Neural cell (in vitro differentiated cells): ENCODE measurements at regions not wholly inside any gene's neighbourhood (a gene's known extent, or its start where the extent isn't known, plus 50 kb on each side); places are given as distances from the start of the nearest gene placed in this dataset.

Source experiments
- H2AFZ ChIP-seq: fragments of 200-600, 300-800 bp; sonication (generic), shearing (Covaris generic); 2 replicates; pipeline ENCODE4 v1.6.0; 2014; ENCODE audit warnings: low read depth, mild to moderate bottlenecking, antibody characterized with exemption, low read length, moderate library complexity
- H3F3A ChIP-seq: fragments of 200-600 bp; shearing (Covaris generic); 2 replicates; pipeline ENCODE4 v1.6.1; 2016; ENCODE audit warnings: mild to moderate bottlenecking, moderate library complexity, mixed read lengths, antibody characterized with exemption, low read length; ENCODE audit not compliant: insufficient read depth, poor library complexity, severe bottlenecking
- H3K27ac ChIP-seq: fragments of 200-600, 300-800 bp; sonication (generic), shearing (Covaris generic); 2 replicates; pipeline ENCODE4 v1.5.1; 2014; ENCODE audit warnings: mild to moderate bottlenecking, low read length, moderate library complexity
- H3K27me3 ChIP-seq: fragments of 300-800, 200-600 bp; sonication (generic), shearing (Covaris generic); 2 replicates; pipeline ENCODE4 v1.6.0; 2014; ENCODE audit warnings: mild to moderate bottlenecking, low read depth, low read length, moderate library complexity; ENCODE audit not compliant: insufficient read depth
- H3K36me3 ChIP-seq: fragments of 300-800, 200-600 bp; sonication (generic), shearing (Covaris generic); 2 replicates; pipeline ENCODE4 v1.5.1; 2014; ENCODE audit warnings: mild to moderate bottlenecking, antibody characterized with exemption, low read length, moderate library complexity; ENCODE audit not compliant: insufficient read depth
- H3K4me2 ChIP-seq: fragments of 300-800, 200-600 bp; sonication (generic), shearing (Covaris generic); 2 replicates; pipeline ENCODE4 v1.6.0; 2014; ENCODE audit warnings: mild to moderate bottlenecking, low read length
- H3K4me3 ChIP-seq: fragments of 300-800, 200-600 bp; sonication (generic), shearing (Covaris generic); 2 replicates; pipeline ENCODE4 v1.5.1; 2014; ENCODE audit warnings: mild to moderate bottlenecking, low read length, moderate library complexity
- H3K79me2 ChIP-seq: fragments of 200-600 bp; shearing (Covaris generic); replicated peaks from 2 replicates; pipeline ENCODE4 v1.6.0; 2014; ENCODE audit warnings: mild to moderate bottlenecking, low read length, moderate library complexity; ENCODE audit not compliant: insufficient read depth
- H3K9ac ChIP-seq: fragments of 300-800, 200-600 bp; sonication (generic), shearing (Covaris generic); 2 replicates; pipeline ENCODE4 v1.6.1; 2016; ENCODE audit warnings: mild to moderate bottlenecking, low read length, mixed read lengths
- H3K9me2 ChIP-seq: fragments of 200-600 bp; shearing (Covaris generic); 2 replicates; pipeline ENCODE4 v1.6.1; 2016; ENCODE audit warnings: mild to moderate bottlenecking, low read length, mixed read lengths; ENCODE audit not compliant: insufficient read depth
- H3K9me3 ChIP-seq: fragments of 200-600, 300-800 bp; sonication (generic), shearing (Covaris generic); 2 replicates; pipeline ENCODE4 v1.6.1; 2016; ENCODE audit warnings: mild to moderate bottlenecking, mixed run types, low read length, moderate library complexity, mixed read lengths
- H4K20me1 ChIP-seq: fragments of 200-600 bp; shearing (Covaris generic); 2 replicates; pipeline ENCODE4 v1.6.1; 2016; ENCODE audit warnings: mild to moderate bottlenecking, mixed run types; ENCODE audit not compliant: insufficient read depth
- EP300 ChIP-seq: fragments of 450-650 bp; conservative IDR thresholded peaks from 2 replicates; pipeline ENCODE4 v1.6.1; 2014; ENCODE audit warnings: antibody characterized with exemption, mild to moderate bottlenecking, moderate library complexity; ENCODE audit not compliant: poor library complexity, severe bottlenecking
- EZH2 ChIP-seq: fragments of 200-600, 300-800 bp; shearing (Covaris generic), sonication (generic); IDR thresholded peaks from 2 replicates; pipeline ENCODE4 v1.6.1; 2014; ENCODE audit warnings: antibody characterized with exemption, low read length, borderline replicate concordance, mild to moderate bottlenecking; ENCODE audit not compliant: insufficient read depth, poor library complexity, severe bottlenecking
- MXI1 ChIP-seq: fragments of 450-650 bp; conservative IDR thresholded peaks from 2 replicates; pipeline ENCODE4 v1.6.1; 2014; ENCODE audit warnings: antibody characterized with exemption, mild to moderate bottlenecking; ENCODE audit not compliant: poor library complexity, severe bottlenecking
- POLR2AphosphoS5 ChIP-seq: IDR thresholded peaks from 2 replicates; pipeline ENCODE4 v1.6.1; 2012
- RAD21 ChIP-seq: fragments of 450-650 bp; conservative IDR thresholded peaks from 2 replicates; pipeline ENCODE4 v1.6.1; 2014; ENCODE audit warnings: antibody characterized with exemption, mild to moderate bottlenecking, moderate library complexity
- SMC3 ChIP-seq: fragments of 450-650 bp; conservative IDR thresholded peaks from 2 replicates; pipeline ENCODE4 v1.6.1; 2014; ENCODE audit warnings: antibody characterized with exemption, mild to moderate bottlenecking, moderate library complexity; ENCODE audit not compliant: poor library complexity
- TAF1 ChIP-seq: IDR thresholded peaks from 2 replicates; pipeline ENCODE4 v1.6.1; 2012; ENCODE audit warnings: low read depth
- TF ChIP-seq, protein P1 (sequence below): fragments of 450-650 bp; IDR thresholded peaks from 2 replicates; pipeline ENCODE4 v1.5.1; 2014; ENCODE audit warnings: antibody characterized with exemption, mild to moderate bottlenecking, moderate library complexity; ENCODE audit not compliant: poor library complexity, severe bottlenecking
- TF ChIP-seq, protein P2 (sequence below): IDR thresholded peaks from 2 replicates; pipeline ENCODE4 v1.6.1; 2012; ENCODE audit warnings: borderline replicate concordance

DNA sequence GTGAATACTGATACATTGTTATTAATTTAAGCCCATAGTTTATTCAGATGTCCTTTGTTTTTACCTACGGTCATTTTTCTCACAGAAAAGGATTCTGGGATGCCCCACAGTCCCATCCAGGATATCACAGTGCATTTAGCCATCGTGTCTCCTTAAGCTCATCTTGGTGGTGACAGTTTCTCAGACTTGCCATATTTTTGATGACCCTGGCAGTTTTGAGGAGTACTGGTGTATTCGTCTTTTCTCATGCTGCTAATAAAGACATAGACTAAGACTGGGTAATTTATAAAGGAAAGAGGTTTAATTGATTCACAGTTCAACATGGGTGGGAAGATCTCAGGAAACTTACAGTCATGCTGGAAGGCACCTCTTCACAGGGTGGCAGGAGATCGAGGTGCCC, 295.9 kb upstream of the CDH4 start:
- Histone ChIP-seq H3K9me2 (no peaks in the 10 kb centered on the region), H3K27ac (no peak overlapping the region), H3K4me3 (no peak overlapping the region), H4K20me1 (no peaks in the 10 kb centered on the region), H2AFZ (no peak overlapping the region), H3K27me3 (no peaks in the 10 kb centered on the region), H3K36me3 (no peaks in the 10 kb centered on the region), H3K9me3 (no peaks in the 10 kb centered on the region), H3F3A (no peaks in the 10 kb centered on the region), H3K4me2 (no peak overlapping the region), H3K9ac (no peak overlapping the region), H3K79me2 (no peaks in the 10 kb centered on the region)
- TF ChIP-seq TAF1 (no peak), RAD21 (no peak), SMC3 (no peak), EP300 (no peak), EZH2 (no peak), POLR2AphosphoS5 (no peak), MXI1 (no peak)
- TF ChIP-seq, protein P1, sequence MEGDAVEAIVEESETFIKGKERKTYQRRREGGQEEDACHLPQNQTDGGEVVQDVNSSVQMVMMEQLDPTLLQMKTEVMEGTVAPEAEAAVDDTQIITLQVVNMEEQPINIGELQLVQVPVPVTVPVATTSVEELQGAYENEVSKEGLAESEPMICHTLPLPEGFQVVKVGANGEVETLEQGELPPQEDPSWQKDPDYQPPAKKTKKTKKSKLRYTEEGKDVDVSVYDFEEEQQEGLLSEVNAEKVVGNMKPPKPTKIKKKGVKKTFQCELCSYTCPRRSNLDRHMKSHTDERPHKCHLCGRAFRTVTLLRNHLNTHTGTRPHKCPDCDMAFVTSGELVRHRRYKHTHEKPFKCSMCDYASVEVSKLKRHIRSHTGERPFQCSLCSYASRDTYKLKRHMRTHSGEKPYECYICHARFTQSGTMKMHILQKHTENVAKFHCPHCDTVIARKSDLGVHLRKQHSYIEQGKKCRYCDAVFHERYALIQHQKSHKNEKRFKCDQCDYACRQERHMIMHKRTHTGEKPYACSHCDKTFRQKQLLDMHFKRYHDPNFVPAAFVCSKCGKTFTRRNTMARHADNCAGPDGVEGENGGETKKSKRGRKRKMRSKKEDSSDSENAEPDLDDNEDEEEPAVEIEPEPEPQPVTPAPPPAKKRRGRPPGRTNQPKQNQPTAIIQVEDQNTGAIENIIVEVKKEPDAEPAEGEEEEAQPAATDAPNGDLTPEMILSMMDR, result no peak
- TF ChIP-seq, protein P2, sequence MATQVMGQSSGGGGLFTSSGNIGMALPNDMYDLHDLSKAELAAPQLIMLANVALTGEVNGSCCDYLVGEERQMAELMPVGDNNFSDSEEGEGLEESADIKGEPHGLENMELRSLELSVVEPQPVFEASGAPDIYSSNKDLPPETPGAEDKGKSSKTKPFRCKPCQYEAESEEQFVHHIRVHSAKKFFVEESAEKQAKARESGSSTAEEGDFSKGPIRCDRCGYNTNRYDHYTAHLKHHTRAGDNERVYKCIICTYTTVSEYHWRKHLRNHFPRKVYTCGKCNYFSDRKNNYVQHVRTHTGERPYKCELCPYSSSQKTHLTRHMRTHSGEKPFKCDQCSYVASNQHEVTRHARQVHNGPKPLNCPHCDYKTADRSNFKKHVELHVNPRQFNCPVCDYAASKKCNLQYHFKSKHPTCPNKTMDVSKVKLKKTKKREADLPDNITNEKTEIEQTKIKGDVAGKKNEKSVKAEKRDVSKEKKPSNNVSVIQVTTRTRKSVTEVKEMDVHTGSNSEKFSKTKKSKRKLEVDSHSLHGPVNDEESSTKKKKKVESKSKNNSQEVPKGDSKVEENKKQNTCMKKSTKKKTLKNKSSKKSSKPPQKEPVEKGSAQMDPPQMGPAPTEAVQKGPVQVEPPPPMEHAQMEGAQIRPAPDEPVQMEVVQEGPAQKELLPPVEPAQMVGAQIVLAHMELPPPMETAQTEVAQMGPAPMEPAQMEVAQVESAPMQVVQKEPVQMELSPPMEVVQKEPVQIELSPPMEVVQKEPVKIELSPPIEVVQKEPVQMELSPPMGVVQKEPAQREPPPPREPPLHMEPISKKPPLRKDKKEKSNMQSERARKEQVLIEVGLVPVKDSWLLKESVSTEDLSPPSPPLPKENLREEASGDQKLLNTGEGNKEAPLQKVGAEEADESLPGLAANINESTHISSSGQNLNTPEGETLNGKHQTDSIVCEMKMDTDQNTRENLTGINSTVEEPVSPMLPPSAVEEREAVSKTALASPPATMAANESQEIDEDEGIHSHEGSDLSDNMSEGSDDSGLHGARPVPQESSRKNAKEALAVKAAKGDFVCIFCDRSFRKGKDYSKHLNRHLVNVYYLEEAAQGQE, result no peak

GRCh38 chr20:60957621-60958020, 294.4 kb upstream of the CDH4 start:
- TF ChIP-seq POLR2AphosphoS5, result no peak
- TF ChIP-seq EP300, result no peak
- no peak for TF ChIP-seq TAF1
- TF ChIP-seq SMC3, result no peak
- no peaks in the 10 kb centered on the region for H3K79me2 ChIP-seq
- no peak overlapping the region for H3K9ac ChIP-seq
- H3K9me2 ChIP-seq, result no peaks in the 10 kb centered on the region
- H3K27me3 ChIP-seq, result no peaks in the 10 kb centered on the region
- no peak overlapping the region for H3K27ac ChIP-seq
- no peaks in the 10 kb centered on the region for H3F3A ChIP-seq
- H2AFZ ChIP-seq, result no peak overlapping the region
- no peak overlapping the region for H3K4me2 ChIP-seq
- no peaks in the 10 kb centered on the region for H4K20me1 ChIP-seq
- H3K36me3 ChIP-seq, result no peaks in the 10 kb centered on the region
- no peak overlapping the region for H3K4me3 ChIP-seq
- no peaks in the 10 kb centered on the region for H3K9me3 ChIP-seq

- Histone ChIP-seq H3K27ac (no peak overlapping the region), H3F3A (no peaks in the 10 kb centered on the region), H3K4me2 (no peak overlapping the region), H4K20me1 (no peaks in the 10 kb centered on the region), H3K9ac (no peak overlapping the region), H3K36me3 (no peaks in the 10 kb centered on the region), H3K79me2 (no peaks in the 10 kb centered on the region), H3K9me2 (no peaks in the 10 kb centered on the region), H3K4me3 (no peak overlapping the region), H3K9me3 (no peaks in the 10 kb centered on the region), H2AFZ (no peak overlapping the region), H3K27me3 (no peaks in the 10 kb centered on the region)
- TF ChIP-seq EP300, result no peak
Observed at GRCh38 chr20:60959971-60960370, 292.1 kb upstream of the CDH4 start.
